ENCODE measurements at regions not wholly inside any gene's neighbourhood (a gene's known extent, or its start where the extent isn't known, plus 50 kb on each side); places are given as distances from the start of the nearest gene placed in this dataset.

- no peak overlapping the region for H3K4me3 ChIP-seq (ENCODE audit: low read depth, low read length)
- no peak for TF ChIP-seq MYC (IDR thresholded peaks at IDR 0.05; ENCODE audit: low read depth, low read length)
- TF ChIP-seq CTCF (IDR thresholded peaks at IDR 0.05; ENCODE audit: low read depth, low read length), result no peak
- no peak for TF ChIP-seq POLR2A (IDR thresholded peaks at IDR 0.05; ENCODE audit: extremely low read depth, insufficient read length)
- no peak for TF ChIP-seq MAX (IDR thresholded peaks at IDR 0.05; ENCODE audit: low read depth, low read length)
- no peak for DNase-seq (ENCODE audit: low read depth)
These were observed 121.2 kb upstream of the SLC44A3 start for GRCh38 chr1:94698759-94699502.

GRCh38 chr1:94698356-94698755, 121.8 kb upstream of the SLC44A3 start:
- no peak overlapping the region for H3K4me3 ChIP-seq (ENCODE audit: low read depth, low read length)
- DNase-seq (ENCODE audit: low read depth), result no peak
- TF ChIP-seq MAX (IDR thresholded peaks at IDR 0.05; ENCODE audit: low read depth, low read length) (no peak), POLR2A (IDR thresholded peaks at IDR 0.05; ENCODE audit: extremely low read depth, insufficient read length) (no peak), MYC (IDR thresholded peaks at IDR 0.05; ENCODE audit: low read depth, low read length) (no peak), CTCF (IDR thresholded peaks at IDR 0.05; ENCODE audit: low read depth, low read length) (no peak)

GRCh38 chr1:94697839-94698238, 122.3 kb upstream of the SLC44A3 start:
- TF ChIP-seq CTCF (IDR thresholded peaks at IDR 0.05; ENCODE audit: low read depth, low read length) (no peak), POLR2A (IDR thresholded peaks at IDR 0.05; ENCODE audit: extremely low read depth, insufficient read length) (no peak)
- no peak for DNase-seq (ENCODE audit: low read depth)

GRCh38 chr1:94694226-94694915, 125.8 kb upstream of the SLC44A3 start:
- TF ChIP-seq CTCF (IDR thresholded peaks at IDR 0.05; ENCODE audit: low read depth, low read length) (no peak), MAX (IDR thresholded peaks at IDR 0.05; ENCODE audit: low read depth, low read length) (no peak), POLR2A (IDR thresholded peaks at IDR 0.05; ENCODE audit: extremely low read depth, insufficient read length) (no peak), MYC (IDR thresholded peaks at IDR 0.05; ENCODE audit: low read depth, low read length) (no peak)
- H3K4me3 ChIP-seq (ENCODE audit: low read depth, low read length), result no peak overlapping the region
- DNase-seq (ENCODE audit: low read depth), result no peak

More at GRCh38 chr1:94697839-94698238, 122.3 kb upstream of the SLC44A3 start:
- H3K4me3 ChIP-seq (ENCODE audit: low read depth, low read length), result no peak overlapping the region

- no peak for DNase-seq (ENCODE audit: low read depth)
- no peak overlapping the region for H3K4me3 ChIP-seq (ENCODE audit: low read depth, low read length)
- no peak for TF ChIP-seq POLR2A (IDR thresholded peaks at IDR 0.05; ENCODE audit: extremely low read depth, insufficient read length)
These were observed 126.7 kb upstream of the SLC44A3 start for GRCh38 chr1:94693435-94693834.

- TF ChIP-seq CTCF (IDR thresholded peaks at IDR 0.05; ENCODE audit: low read depth, low read length), result no peak
- no peak for TF ChIP-seq MYC (IDR thresholded peaks at IDR 0.05; ENCODE audit: low read depth, low read length)
- no peak for TF ChIP-seq MAX (IDR thresholded peaks at IDR 0.05; ENCODE audit: low read depth, low read length)
- no peak for TF ChIP-seq POLR2A (IDR thresholded peaks at IDR 0.05; ENCODE audit: extremely low read depth, insufficient read length)
- DNase-seq (ENCODE audit: low read depth), result no peak
- H3K4me3 ChIP-seq (ENCODE audit: low read depth, low read length), result no peak overlapping the region
These were observed 127.1 kb upstream of the SLC44A3 start for GRCh38 chr1:94693029-94693428.

Measured in NB4 (cell line).